ENCODE measurements at regions not wholly inside any gene's neighbourhood (a gene's known extent, or its start where the extent isn't known, plus 50 kb on each side); places are given as distances from the start of the nearest gene placed in this dataset.

DNA sequence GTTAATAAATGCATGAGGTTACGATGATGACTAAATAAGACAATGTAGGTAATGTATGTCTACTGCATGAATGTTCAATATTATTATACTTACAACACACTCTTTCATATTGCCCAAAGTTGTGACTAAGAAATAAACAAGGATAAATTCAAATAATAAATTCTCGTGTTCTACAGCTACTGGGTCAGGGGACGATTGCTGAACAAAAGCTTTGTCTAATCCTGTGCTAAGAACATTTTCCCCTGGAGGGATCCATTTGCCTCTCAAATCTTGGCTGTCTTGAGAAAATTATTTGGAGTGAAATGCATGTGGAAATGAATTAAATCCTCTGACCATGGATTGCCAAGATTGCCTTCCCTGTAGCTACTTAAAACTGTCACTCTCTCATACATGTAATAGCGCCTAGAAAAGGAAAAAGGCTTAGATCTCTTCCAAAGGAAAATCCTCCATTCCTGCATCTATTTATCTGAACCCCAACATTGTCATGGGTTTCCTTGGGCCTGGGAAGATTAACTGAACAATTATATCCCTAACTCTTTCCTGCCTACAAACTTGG, 893.8 kb upstream of the ACO1 start:
- TF ChIP-seq EZH2 (IDR thresholded peaks at IDR 0.05; ENCODE audit: borderline replicate concordance, low read length) = no peak
- TF ChIP-seq CTCF (IDR thresholded peaks at IDR 0.05; ENCODE audit: low read length) = no peak
